ENCODE measurements at regions not wholly inside any gene's neighbourhood (a gene's known extent, or its start where the extent isn't known, plus 50 kb on each side); places are given as distances from the start of the nearest gene placed in this dataset.

DNA sequence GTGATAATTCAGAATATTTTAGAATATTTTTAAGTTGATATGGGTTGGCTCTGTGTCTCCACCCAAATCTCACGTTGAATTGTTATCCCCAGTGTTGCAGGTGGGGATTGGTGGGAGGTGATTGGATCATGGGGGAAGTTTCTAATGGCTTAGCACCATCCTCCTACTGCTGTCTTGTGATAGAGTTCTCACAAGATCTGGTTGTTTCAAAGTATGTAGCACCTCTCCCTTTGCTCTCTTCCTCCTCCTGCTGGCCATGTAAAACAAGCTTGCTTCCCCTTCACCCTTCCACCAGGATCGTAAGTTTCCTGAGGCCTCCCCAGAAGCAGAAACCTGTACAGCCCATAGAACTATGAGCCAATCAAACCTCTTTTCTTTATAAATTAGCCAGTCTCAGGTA lies 214.6 kb upstream of the C9orf72 start:
- TF ChIP-seq, protein P1, sequence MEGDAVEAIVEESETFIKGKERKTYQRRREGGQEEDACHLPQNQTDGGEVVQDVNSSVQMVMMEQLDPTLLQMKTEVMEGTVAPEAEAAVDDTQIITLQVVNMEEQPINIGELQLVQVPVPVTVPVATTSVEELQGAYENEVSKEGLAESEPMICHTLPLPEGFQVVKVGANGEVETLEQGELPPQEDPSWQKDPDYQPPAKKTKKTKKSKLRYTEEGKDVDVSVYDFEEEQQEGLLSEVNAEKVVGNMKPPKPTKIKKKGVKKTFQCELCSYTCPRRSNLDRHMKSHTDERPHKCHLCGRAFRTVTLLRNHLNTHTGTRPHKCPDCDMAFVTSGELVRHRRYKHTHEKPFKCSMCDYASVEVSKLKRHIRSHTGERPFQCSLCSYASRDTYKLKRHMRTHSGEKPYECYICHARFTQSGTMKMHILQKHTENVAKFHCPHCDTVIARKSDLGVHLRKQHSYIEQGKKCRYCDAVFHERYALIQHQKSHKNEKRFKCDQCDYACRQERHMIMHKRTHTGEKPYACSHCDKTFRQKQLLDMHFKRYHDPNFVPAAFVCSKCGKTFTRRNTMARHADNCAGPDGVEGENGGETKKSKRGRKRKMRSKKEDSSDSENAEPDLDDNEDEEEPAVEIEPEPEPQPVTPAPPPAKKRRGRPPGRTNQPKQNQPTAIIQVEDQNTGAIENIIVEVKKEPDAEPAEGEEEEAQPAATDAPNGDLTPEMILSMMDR (IDR thresholded peaks at IDR 0.05): no peak
- no peak for TF ChIP-seq POLR2A (IDR thresholded peaks at IDR 0.05)
- TF ChIP-seq EP300 (IDR thresholded peaks at IDR 0.05): no peak
- Histone ChIP-seq H3K4me1 (ENCODE audit: insufficient read depth) (no peaks in the 10 kb centered on the region), H3K9me3 (no peaks in the 10 kb centered on the region), H3K27me3 (no peaks in the 10 kb centered on the region), H3K4me3 (no peak overlapping the region), H3K27ac (no peak overlapping the region), H3K36me3 (no peaks in the 10 kb centered on the region)
- no peak for DNase-seq
- intact Hi-C loops (cut with DNase I): no loop called here
- WGBS, 3 donors: 42 to 78% (median 60%) methylated on average over 2 of the region's 2 CpGs

DNA sequence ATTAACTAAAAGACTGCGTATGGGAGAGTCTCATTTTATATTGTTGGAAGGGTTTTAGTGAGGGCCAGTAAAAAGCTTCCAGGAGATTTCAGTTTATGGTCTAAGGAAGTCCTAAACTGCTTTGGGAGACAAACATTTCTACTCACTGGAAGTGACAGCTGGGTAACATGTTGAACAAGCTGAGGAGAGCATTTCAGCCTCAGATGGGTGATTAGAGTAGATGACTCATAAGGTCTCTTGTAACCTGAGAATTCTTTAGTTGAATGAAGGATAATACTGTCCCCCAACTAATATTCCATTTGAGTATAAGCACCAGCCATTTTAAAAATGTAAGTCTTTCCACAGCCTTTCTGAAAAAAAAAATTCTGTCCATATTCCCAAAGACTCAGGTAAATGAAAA lies 218.0 kb upstream of the C9orf72 start:
- TF ChIP-seq POLR2A (IDR thresholded peaks at IDR 0.05): no peak
- TF ChIP-seq, protein P1 (IDR thresholded peaks at IDR 0.05): no peak
- TF ChIP-seq EP300 (IDR thresholded peaks at IDR 0.05): no peak
- no peaks in the 10 kb centered on the region for H3K27me3 ChIP-seq
- no peak overlapping the region for H3K4me3 ChIP-seq
- no peaks in the 10 kb centered on the region for H3K9me3 ChIP-seq
- DNase-seq: no peak
- WGBS, 3 donors: 74 to 88% (median 82%) methylated on average over 1 of the region's 1 CpG
- no peak overlapping the region for H3K27ac ChIP-seq
- H3K36me3 ChIP-seq: no peaks in the 10 kb centered on the region
- no peaks in the 10 kb centered on the region for H3K4me1 ChIP-seq (ENCODE audit: insufficient read depth)
- intact Hi-C loops (cut with DNase I): no loop called here

DNA sequence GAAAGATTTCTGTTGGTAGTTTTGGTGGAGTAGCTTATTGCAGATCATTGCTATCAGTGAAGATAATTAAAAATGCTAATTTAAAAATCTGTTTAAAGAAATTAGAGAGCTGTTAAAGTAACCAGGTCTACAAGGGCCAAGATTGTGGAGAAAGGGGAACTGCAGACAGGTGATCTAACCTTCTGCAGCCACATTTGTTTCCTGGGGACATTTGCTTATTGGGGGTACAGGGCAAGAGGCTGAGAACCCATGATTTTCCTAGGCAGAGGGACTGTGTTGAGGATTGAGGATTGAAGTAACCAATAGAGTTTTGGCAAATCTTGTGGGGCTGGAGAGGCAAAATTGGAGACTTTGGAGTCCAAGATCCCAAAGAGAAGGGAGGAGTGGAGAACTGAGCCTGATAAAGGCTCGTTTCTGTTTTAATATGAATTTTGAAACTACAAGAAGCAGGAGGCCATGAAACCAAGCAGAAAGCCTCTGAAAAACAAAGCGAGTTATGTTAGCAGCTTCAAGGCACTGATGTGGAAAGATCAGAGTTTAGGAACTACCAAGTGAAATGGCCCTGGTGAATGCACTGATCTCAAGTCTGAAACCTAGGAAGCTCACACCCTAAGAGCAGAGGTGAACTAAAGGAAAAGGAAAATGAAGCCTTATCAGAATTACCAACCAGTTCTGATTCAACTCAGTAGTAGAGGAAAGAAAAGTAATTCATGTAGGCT lies 219.8 kb upstream of the C9orf72 start:
- DNase-seq: no peak
- H3K9me3 ChIP-seq: no peaks in the 10 kb centered on the region
- H3K27me3 ChIP-seq: no peaks in the 10 kb centered on the region
- WGBS, 3 donors: 55 to 64% (median 63%) methylated on average over 2 of the region's 2 CpGs
- no peak overlapping the region for H3K27ac ChIP-seq
- no peak for TF ChIP-seq EP300 (IDR thresholded peaks at IDR 0.05)
- TF ChIP-seq, protein P1 (IDR thresholded peaks at IDR 0.05): no peak
- no peak for TF ChIP-seq POLR2A (IDR thresholded peaks at IDR 0.05)
- H3K4me3 ChIP-seq: no peak overlapping the region
- no peaks in the 10 kb centered on the region for H3K4me1 ChIP-seq (ENCODE audit: insufficient read depth)
- no peaks in the 10 kb centered on the region for H3K36me3 ChIP-seq
- intact Hi-C loops (cut with DNase I): no loop called here

DNA sequence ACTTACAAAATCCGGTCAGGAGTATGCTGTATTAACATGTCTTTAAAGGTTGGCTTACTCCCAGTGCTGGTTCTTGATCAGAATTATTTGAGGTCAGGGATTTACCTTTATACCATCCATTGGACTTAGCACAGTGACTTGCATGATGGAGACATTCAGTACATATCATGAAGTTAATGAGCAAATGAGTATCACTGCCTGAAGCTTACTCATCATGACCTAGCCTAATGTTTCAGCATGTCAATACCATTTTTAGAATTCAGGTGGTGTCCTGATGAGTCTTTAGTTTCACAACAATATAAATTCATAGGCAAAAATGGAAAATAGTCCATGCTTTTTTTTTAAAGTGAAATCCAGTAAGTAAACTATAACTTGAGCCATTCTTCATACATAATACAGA lies 226.0 kb upstream of the C9orf72 start:
- Histone ChIP-seq H3K36me3 (no peaks in the 10 kb centered on the region), H3K9me3 (no peaks in the 10 kb centered on the region), H3K4me3 (no peak overlapping the region), H3K4me1 (ENCODE audit: insufficient read depth) (no peaks in the 10 kb centered on the region), H3K27ac (no peak overlapping the region), H3K27me3 (no peaks in the 10 kb centered on the region)
- intact Hi-C loops (cut with DNase I): no loop called here
- DNase-seq: no peak
- WGBS, 3 donors: 71 to 88% (median 79%) methylated on average over 1 of the region's 1 CpG
- TF ChIP-seq POLR2A (IDR thresholded peaks at IDR 0.05): no peak
- TF ChIP-seq, protein P1 (IDR thresholded peaks at IDR 0.05): no peak
- TF ChIP-seq EP300 (IDR thresholded peaks at IDR 0.05): no peak

Data from ovary (tissue), 7 donors.